ENCODE measurements at regions not wholly inside any gene's neighbourhood (a gene's known extent, or its start where the extent isn't known, plus 50 kb on each side); places are given as distances from the start of the nearest gene placed in this dataset.
"Not testable (repeated sequence)": the region's sequence is repeated elsewhere in the genome, so short reads cannot be mapped to it uniquely, and the experiment has no call there.

GRCh38 chr6:120935908-120936307, 398.4 kb downstream of the TBC1D32 start:
- Mint-ChIP-seq H3K27me3 (ENCODE audit: unreplicated experiment) (no peaks in the 10 kb centered on the region), H3K27ac (ENCODE audit: unreplicated experiment) (no peak overlapping the region), H3K4me3 (ENCODE audit: unreplicated experiment) (no peak overlapping the region), H3K9me3 (ENCODE audit: unreplicated experiment) (no peaks in the 10 kb centered on the region), H3K4me1 (ENCODE audit: unreplicated experiment) (no peaks in the 10 kb centered on the region), H3K36me3 (ENCODE audit: low read depth, unreplicated experiment) (no peaks in the 10 kb centered on the region)
- no peak for TF ChIP-seq CTCF (IDR thresholded peaks at IDR 0.05; ENCODE audit: unreplicated experiment)
- DNase-seq (ENCODE audit: low spot score): no peak

- Mint-ChIP-seq H3K27me3 (ENCODE audit: unreplicated experiment) (no peaks in the 10 kb centered on the region), H3K9me3 (ENCODE audit: unreplicated experiment) (no peaks in the 10 kb centered on the region), H3K4me3 (ENCODE audit: unreplicated experiment) (no peak overlapping the region), H3K4me1 (ENCODE audit: unreplicated experiment) (no peaks in the 10 kb centered on the region), H3K27ac (ENCODE audit: unreplicated experiment) (no peak overlapping the region), H3K36me3 (ENCODE audit: low read depth, unreplicated experiment) (no peaks in the 10 kb centered on the region)
- TF ChIP-seq CTCF (IDR thresholded peaks at IDR 0.05; ENCODE audit: unreplicated experiment): no peak
- no peak for DNase-seq (ENCODE audit: low spot score)
Observed at GRCh38 chr6:120935016-120935415, 399.3 kb downstream of the TBC1D32 start.

GRCh38 chr6:120931520-120932180, 402.6 kb downstream of the TBC1D32 start:
- DNase-seq (ENCODE audit: low spot score); H3K9me3 Mint-ChIP-seq (ENCODE audit: unreplicated experiment); H3K4me1 Mint-ChIP-seq (ENCODE audit: unreplicated experiment); H3K36me3 Mint-ChIP-seq (ENCODE audit: low read depth, unreplicated experiment); H3K27ac Mint-ChIP-seq (ENCODE audit: unreplicated experiment); H3K27me3 Mint-ChIP-seq (ENCODE audit: unreplicated experiment); H3K4me3 Mint-ChIP-seq (ENCODE audit: unreplicated experiment): not testable (repeated sequence)

- not testable (repeated sequence) for H3K27ac Mint-ChIP-seq (ENCODE audit: unreplicated experiment); H3K4me1 Mint-ChIP-seq (ENCODE audit: unreplicated experiment)
Observed at GRCh38 chr6:120930500-120930899, 403.8 kb downstream of the TBC1D32 start.

GRCh38 chr6:120924214-120924613, 410.1 kb downstream of the TBC1D32 start:
- Mint-ChIP-seq H3K4me3 (ENCODE audit: unreplicated experiment) (no peak overlapping the region), H3K9me3 (ENCODE audit: unreplicated experiment) (no peaks in the 10 kb centered on the region), H3K4me1 (ENCODE audit: unreplicated experiment) (no peaks in the 10 kb centered on the region), H3K27ac (ENCODE audit: unreplicated experiment) (no peak overlapping the region), H3K27me3 (ENCODE audit: unreplicated experiment) (peaks cover 5% of the 10 kb centered on the region), H3K36me3 (ENCODE audit: low read depth, unreplicated experiment) (peaks cover 3% of the 10 kb centered on the region)
- no peak for TF ChIP-seq CTCF (IDR thresholded peaks at IDR 0.05; ENCODE audit: unreplicated experiment)
- DNase-seq (ENCODE audit: low spot score): no peak

More at GRCh38 chr6:120930500-120930899, 403.8 kb downstream of the TBC1D32 start:
- H3K27me3 Mint-ChIP-seq (ENCODE audit: unreplicated experiment); H3K9me3 Mint-ChIP-seq (ENCODE audit: unreplicated experiment); H3K36me3 Mint-ChIP-seq (ENCODE audit: low read depth, unreplicated experiment); H3K4me3 Mint-ChIP-seq (ENCODE audit: unreplicated experiment): not testable (repeated sequence)
- DNase-seq (ENCODE audit: low spot score): peak; percentile 9

GRCh38 chr6:120918137-120918536, 416.1 kb downstream of the TBC1D32 start:
- Mint-ChIP-seq H3K36me3 (ENCODE audit: low read depth, unreplicated experiment) (no peaks in the 10 kb centered on the region), H3K27ac (ENCODE audit: unreplicated experiment) (no peak overlapping the region), H3K9me3 (ENCODE audit: unreplicated experiment) (no peaks in the 10 kb centered on the region), H3K4me3 (ENCODE audit: unreplicated experiment) (no peak overlapping the region), H3K4me1 (ENCODE audit: unreplicated experiment) (no peaks in the 10 kb centered on the region), H3K27me3 (ENCODE audit: unreplicated experiment) (no peaks in the 10 kb centered on the region)
- TF ChIP-seq CTCF (IDR thresholded peaks at IDR 0.05; ENCODE audit: unreplicated experiment): no peak
- no peak for DNase-seq (ENCODE audit: low spot score)

Measured in endothelial cell (in vitro differentiated cells).